Endothelial cell of umbilical vein (primary cell): ENCODE measurements at regions not wholly inside any gene's neighbourhood (a gene's known extent, or its start where the extent isn't known, plus 50 kb on each side); places are given as distances from the start of the nearest gene placed in this dataset.

Experiments
- BruUV-seq: library from RNA; stranded (reverse); fragments of 400-500 nt; replicated peaks from 2 replicates; lab custom pipeline; 2021; lab: Mats Ljungman, UMichigan
- CTCF ChIA-PET: fragments of 300-600, 350-600 bp; sonication (Branson Sonifier 250); formaldehyde crosslinking; loops from one replicate; lab custom pipeline; 2021; ENCODE audit warnings: antibody characterized with exemption, inconsistent platforms; lab: Charles Lee
- POLR2A ChIA-PET: fragments of 300-600, 350-600 bp; sonication (Branson Sonifier 250); formaldehyde crosslinking; loops from one replicate; lab custom pipeline; 2021; ENCODE audit warnings: antibody characterized with exemption, inconsistent platforms; lab: Charles Lee
- DNase-seq: peaks from one replicate; pipeline ENCODE4 v3.0.0-alpha.2; 2011; ENCODE audit warnings: low read depth, low spot score
- FAIRE-seq: peaks from 2 replicates; lab custom pipeline; 2011; peaks lifted over from hg19 to GRCh38; lab: Jason Lieb, UNC
- H2AFZ ChIP-seq: 2 replicates; pipeline ENCODE4 v1.6.0; 2012; ENCODE audit warnings: low read depth, low read length, control low read depth, inconsistent platforms
- H3K27ac ChIP-seq: 2 replicates; pipeline ENCODE4 v1.5.1; 2011; ENCODE audit warnings: low read depth, mild to moderate bottlenecking, control low read depth, low read length, moderate library complexity; ENCODE audit not compliant: insufficient read depth
- H3K27me3 ChIP-seq, 2 experiments: 2 replicates each; pipeline versions ENCODE4 v1.6.0 to v1.6.1; 2011; ENCODE audit warnings: low read length in 2 of 2, mixed read lengths in 1 of 2; ENCODE audit not compliant: control insufficient read depth in 2 of 2, insufficient read depth in 2 of 2
- H3K36me3 ChIP-seq, 2 experiments: 2 replicates in 1 of 2; 3 replicates in 1 of 2; pipeline ENCODE4 v1.5.1; 2011; ENCODE audit warnings: low read length in 2 of 2, mild to moderate bottlenecking in 1 of 2, moderate library complexity in 1 of 2; ENCODE audit not compliant: control insufficient read depth in 2 of 2, insufficient read depth in 2 of 2; ENCODE audit errors: extremely low read depth in 1 of 2
- H3K4me1 ChIP-seq: 3 replicates; pipeline ENCODE4 v1.5.1; 2011; ENCODE audit warnings: mild to moderate bottlenecking, low read length; ENCODE audit not compliant: control insufficient read depth, insufficient read depth; ENCODE audit errors: extremely low read depth
- H3K4me2 ChIP-seq: 2 replicates; pipeline ENCODE4 v1.6.1; 2011; ENCODE audit warnings: low read length, control low read depth, mixed read lengths; ENCODE audit not compliant: insufficient read depth
- H3K4me3 ChIP-seq, 3 experiments: fragments of 200-600 bp in 1 of 3; sonication (generic), shearing (Covaris generic) in 1 of 3; replicated peaks in 1 of 3; 2 replicates each; pipeline ENCODE4 v1.5.1; 2011 to 2016; ENCODE audit warnings: control low read depth in 3 of 3, low read length in 3 of 3, mild to moderate bottlenecking in 2 of 3, inconsistent platforms in 1 of 3, low read depth in 1 of 3, moderate library complexity in 1 of 3; ENCODE audit not compliant: insufficient read depth in 1 of 3
- H3K79me2 ChIP-seq: 2 replicates; pipeline ENCODE4 v1.6.0; 2012; ENCODE audit warnings: low read length, inconsistent platforms; ENCODE audit not compliant: control insufficient read depth, insufficient read depth
- H3K9ac ChIP-seq: replicated peaks from 2 replicates; pipeline ENCODE3; 2011; ENCODE audit warnings: low read length, control low read depth; ENCODE audit not compliant: insufficient read depth; ENCODE audit errors: extremely low read depth
- H3K9me1 ChIP-seq: replicated peaks from 3 replicates; pipeline ENCODE4 v1.6.0; 2011; ENCODE audit warnings: mild to moderate bottlenecking, low read length; ENCODE audit not compliant: control insufficient read depth, insufficient read depth; ENCODE audit errors: extremely low read depth
- H3K9me3 ChIP-seq: replicated peaks from 2 replicates; pipeline ENCODE4 v1.5.1; 2012; ENCODE audit warnings: low read length, inconsistent platforms; ENCODE audit not compliant: control insufficient read depth, insufficient read depth
- H4K20me1 ChIP-seq: replicated peaks from 2 replicates; pipeline ENCODE3; 2011; ENCODE audit warnings: mild to moderate bottlenecking, low read length; ENCODE audit not compliant: control insufficient read depth, insufficient read depth; ENCODE audit errors: extremely low read depth
- CTCF ChIP-seq, 2 donors: IDR thresholded peaks; 1 replicate in 1 of 2; 2 replicates in 1 of 2; pipeline ENCODE4 v1.5.1; 2011; ENCODE audit warnings: low read length in 2 of 2, mild to moderate bottlenecking in 2 of 2, moderate library complexity in 2 of 2, control low read depth in 1 of 2, inconsistent platforms in 1 of 2, low read depth in 1 of 2; ENCODE audit not compliant: insufficient read depth in 1 of 2; ENCODE audit errors: extremely low read depth in 1 of 2
- EZH2 ChIP-seq: IDR thresholded peaks from 2 replicates; pipeline ENCODE4 v1.6.1; 2012; ENCODE audit warnings: borderline replicate concordance, low read depth, mild to moderate bottlenecking, moderate library complexity, low read length, inconsistent platforms; ENCODE audit not compliant: severe bottlenecking
- FOS ChIP-seq: IDR thresholded peaks from 2 replicates; pipeline ENCODE4 v1.6.1; 2011; ENCODE audit warnings: mild to moderate bottlenecking, low read length, moderate library complexity, borderline replicate concordance; ENCODE audit not compliant: insufficient read depth
- GATA2 ChIP-seq: IDR thresholded peaks from 2 replicates; pipeline ENCODE4 v1.7.0; 2011; ENCODE audit warnings: low read depth, mild to moderate bottlenecking, moderate library complexity, mixed read lengths, low read length; ENCODE audit not compliant: insufficient read length, insufficient read depth
- JUN ChIP-seq: IDR thresholded peaks from 2 replicates; pipeline ENCODE4 v1.6.1; 2011; ENCODE audit warnings: borderline replicate concordance, low read depth; ENCODE audit not compliant: insufficient read length, insufficient read depth
- MAX ChIP-seq: IDR thresholded peaks from 2 replicates; pipeline ENCODE4 v1.6.1; 2011; ENCODE audit not compliant: insufficient read depth, insufficient read length
- MYC ChIP-seq: IDR thresholded peaks from one replicate; pipeline ENCODE4 v1.6.1; 2011; ENCODE audit warnings: mild to moderate bottlenecking, low read depth, low read length
- POLR2A ChIP-seq: IDR thresholded peaks from 2 replicates; pipeline ENCODE4 v1.6.1; 2012; ENCODE audit warnings: low read depth, mild to moderate bottlenecking, control low read depth, low read length
- POLR2AphosphoS5 ChIP-seq: IDR thresholded peaks from 2 replicates; pipeline ENCODE4 v1.6.1; 2012; ENCODE audit warnings: low read depth, mild to moderate bottlenecking, control low read depth, low read length, moderate library complexity; ENCODE audit not compliant: insufficient read depth
- dilution Hi-C: fragments of 300-500 bp; cut with MboI; formaldehyde crosslinking; loops from one replicate; pipeline ENCODE4 v1.15.0; 2019; ENCODE audit warnings: low sequenced_read_pairs; ENCODE audit not compliant: extremely low pct_ligation_motif_present
- intact Hi-C: fragments of 100-400 bp; cut with micrococcal nuclease; formaldehyde crosslinking; loops from one replicate; pipeline ENCODE4 v1.10.0; 2022

- Histone ChIP-seq H3K9me3 (no peaks in the 10 kb centered on the region), H3K36me3 (no peaks in the 10 kb centered on the region), H4K20me1 (no peaks in the 10 kb centered on the region), H3K9me1 (no peaks in the 10 kb centered on the region), H3K4me3 (no peak overlapping the region), H3K4me1 (no peaks in the 10 kb centered on the region), H3K79me2 (no peaks in the 10 kb centered on the region), H3K4me2 (no peak overlapping the region), H3K27me3 (peaks cover 12 to 27% of the 10 kb centered on the region in 2 experiments), H2AFZ (no peak overlapping the region), H3K27ac (no peak overlapping the region), H3K9ac (no peak overlapping the region)
- ChIA-PET POLR2A (no interaction called here), CTCF (interaction anchor here (3.0 kb wide), 1 partner anchor 15 kb away, joined by 8 read pairs; no protein-coding TSS in a partner anchor)
- intact Hi-C loops (no loop called here), dilution Hi-C loops (no loop called here)
- no peak for DNase-seq
- no TSS peak for BruUV-seq
- FAIRE-seq, result no peak
- TF ChIP-seq MAX, result no peak
Observed at GRCh38 chr3:150169330-150169940, 198.7 kb upstream of the PFN2 start.

GRCh38 chr3:150168698-150169097, 198.0 kb upstream of the PFN2 start:
- Histone ChIP-seq H3K36me3 (no peaks in the 10 kb centered on the region), H3K9ac (no peak overlapping the region), H3K27ac (no peak overlapping the region), H3K9me1 (no peaks in the 10 kb centered on the region), H3K4me3 (no peak overlapping the region), H3K27me3 (peaks cover 8 to 20% of the 10 kb centered on the region in 2 experiments), H2AFZ (no peak overlapping the region), H3K4me2 (no peak overlapping the region), H4K20me1 (no peaks in the 10 kb centered on the region), H3K79me2 (no peaks in the 10 kb centered on the region), H3K4me1 (no peaks in the 10 kb centered on the region), H3K9me3 (no peaks in the 10 kb centered on the region)
- dilution Hi-C loops (no loop called here), intact Hi-C loops (no loop called here)
- DNase-seq, result no peak
- CTCF ChIA-PET, result interaction anchor here (3.0 kb wide), 1 partner anchor 15 kb away, joined by 8 read pairs; no protein-coding TSS in a partner anchor
- BruUV-seq, result no TSS peak
- no peak for FAIRE-seq
- POLR2A ChIA-PET, result no interaction called here
- TF ChIP-seq POLR2A, result no peak
- TF ChIP-seq JUN, result no peak
- TF ChIP-seq EZH2, result no peak
- TF ChIP-seq CTCF (IDR thresholded peaks at IDR 0.05; ENCODE audit: extremely low read depth in 1 of 2, insufficient read depth in 1 of 2, low read depth in 1 of 2, low read length in 2 of 2), result no peak
- TF ChIP-seq POLR2AphosphoS5, result no peak
- no peak for TF ChIP-seq GATA2
- TF ChIP-seq MAX, result no peak
- no peak for TF ChIP-seq MYC
- no peak for TF ChIP-seq FOS
